ENCODE measurements at regions not wholly inside any gene's neighbourhood (a gene's known extent, or its start where the extent isn't known, plus 50 kb on each side); places are given as distances from the start of the nearest gene placed in this dataset.

GRCh38 chr19:30109565-30109964 is 167.5 kb downstream of the URI1 start:
- TF ChIP-seq EZH2 (IDR thresholded peaks at IDR 0.05) (no peak), CTCF (IDR thresholded peaks at IDR 0.05 in 2 of 3, conservative IDR thresholded peaks at IDR 0.05 in 1 of 3; ENCODE audit: borderline replicate concordance in 1 of 3, insufficient read depth in 1 of 3, low read depth in 2 of 3, low read length in 2 of 3) (no peak), SP1 (IDR thresholded peaks at IDR 0.05; ENCODE audit: low read depth) (no peak), CBX3 (IDR thresholded peaks at IDR 0.05; ENCODE audit: low read depth) (no peak), POLR2A (IDR thresholded peaks at IDR 0.05; ENCODE audit: borderline replicate concordance, extremely low read depth, insufficient read depth, insufficient read length) (no peak), ZFX (IDR thresholded peaks at IDR 0.05) (no peak), JUND (IDR thresholded peaks at IDR 0.05) (no peak), SRF (IDR thresholded peaks at IDR 0.05; ENCODE audit: low read depth) (no peak), CEBPB (IDR thresholded peaks at IDR 0.05; ENCODE audit: low read depth) (no peak)
